Tibial nerve (tissue), 4 donors: ENCODE measurements at regions not wholly inside any gene's neighbourhood (a gene's known extent, or its start where the extent isn't known, plus 50 kb on each side); places are given as distances from the start of the nearest gene placed in this dataset.

Source experiments
- CTCF ChIP-seq, 5 experiments: fragments of 200-600 bp in 3 of 5; fragments of 450-650 bp in 2 of 5; sonication (generic) in 3 of 5; IDR thresholded peaks; one replicate each; pipeline ENCODE4 v1.5.1; 2016 to 2019; ENCODE audit warnings: antibody characterized with exemption in 5 of 5, mild to moderate bottlenecking in 3 of 5, moderate library complexity in 2 of 5
- EP300 ChIP-seq, 2 donors: sonication (generic); formaldehyde crosslinking; IDR thresholded peaks; one replicate each; pipeline ENCODE4 v1.6.1; 2017; ENCODE audit warnings: antibody characterized with exemption in 2 of 2, mild to moderate bottlenecking in 1 of 2
- POLR2A ChIP-seq, 2 donors: fragments of 450-650 bp; IDR thresholded peaks; one replicate each; pipeline ENCODE4 v1.6.1; 2017; ENCODE audit warnings: antibody characterized with exemption in 2 of 2, mild to moderate bottlenecking in 2 of 2, moderate library complexity in 2 of 2

- no peak for TF ChIP-seq CTCF (IDR thresholded peaks at IDR 0.05)
- no peak for TF ChIP-seq EP300 (IDR thresholded peaks at IDR 0.05)
- TF ChIP-seq POLR2A (IDR thresholded peaks at IDR 0.05), result no peak
These were observed 57.2 kb upstream of the CCND2 start for GRCh38 chr12:4216187-4216927.
